Chondrocyte (in vitro differentiated cells): ENCODE measurements at regions not wholly inside any gene's neighbourhood (a gene's known extent, or its start where the extent isn't known, plus 50 kb on each side); places are given as distances from the start of the nearest gene placed in this dataset.

Source experiments
- DNase-seq: peaks from one replicate; pipeline ENCODE4 v3.0.0; 2021; ENCODE audit warnings: mixed read lengths, low spot score
- H3K27ac Mint-ChIP-seq: one replicate; pipeline ENCODE4 v1.8.0; 2021; ENCODE audit warnings: mild to moderate bottlenecking, moderate library complexity, mixed read lengths; ENCODE audit not compliant: unreplicated experiment
- H3K27me3 Mint-ChIP-seq: 2 replicates; pipeline ENCODE4 v1.8.0; 2021; ENCODE audit warnings: low read depth, mixed read lengths
- H3K36me3 Mint-ChIP-seq: 2 replicates; pipeline ENCODE4 v1.8.0; 2021; ENCODE audit warnings: low read depth, mixed read lengths
- H3K4me1 Mint-ChIP-seq: 2 replicates; pipeline ENCODE4 v1.8.0; 2021; ENCODE audit warnings: low read depth, mild to moderate bottlenecking, mixed read lengths
- H3K4me3 Mint-ChIP-seq: one replicate; pipeline ENCODE4 v1.8.0; 2021; ENCODE audit warnings: mild to moderate bottlenecking, moderate library complexity, mixed read lengths; ENCODE audit not compliant: unreplicated experiment
- H3K9me3 Mint-ChIP-seq: 2 replicates; pipeline ENCODE4 v1.8.0; 2021; ENCODE audit warnings: low read depth, mixed read lengths
- CTCF ChIP-seq: fragments of 200-600 bp; sonication (generic); IDR thresholded peaks from 2 replicates; pipeline ENCODE4 v1.5.0; 2021; ENCODE audit warnings: antibody characterized with exemption, mild to moderate bottlenecking, moderate library complexity

GRCh38 chr15:97703400-97703799 lies 257.1 kb upstream of the ARRDC4 start:
- DNase-seq, result no peak
- Mint-ChIP-seq H3K27ac (no peak overlapping the region), H3K4me1 (no peaks in the 10 kb centered on the region), H3K4me3 (no peak overlapping the region), H3K36me3 (no peaks in the 10 kb centered on the region), H3K9me3 (peaks cover 5% of the 10 kb centered on the region), H3K27me3 (no peaks in the 10 kb centered on the region)
- no peak for TF ChIP-seq CTCF

GRCh38 chr15:97706059-97706458 lies 254.4 kb upstream of the ARRDC4 start:
- Mint-ChIP-seq H3K27me3 (no peaks in the 10 kb centered on the region), H3K4me3 (no peak overlapping the region), H3K4me1 (no peaks in the 10 kb centered on the region), H3K36me3 (no peaks in the 10 kb centered on the region), H3K27ac (no peak overlapping the region), H3K9me3 (no peaks in the 10 kb centered on the region)
- no peak for DNase-seq
- no peak for TF ChIP-seq CTCF

GRCh38 chr15:97708252-97708651 lies 252.3 kb upstream of the ARRDC4 start:
- no peaks in the 10 kb centered on the region for H3K4me1 Mint-ChIP-seq
- TF ChIP-seq CTCF, result no peak
- no peaks in the 10 kb centered on the region for H3K9me3 Mint-ChIP-seq
- no peak overlapping the region for H3K27ac Mint-ChIP-seq
- no peak overlapping the region for H3K4me3 Mint-ChIP-seq
- peaks cover 3% of the 10 kb centered on the region for H3K27me3 Mint-ChIP-seq
- no peaks in the 10 kb centered on the region for H3K36me3 Mint-ChIP-seq
- no peak for DNase-seq

GRCh38 chr15:97712530-97712929 lies 248.0 kb upstream of the ARRDC4 start:
- H3K36me3 Mint-ChIP-seq, result no peaks in the 10 kb centered on the region
- H3K4me3 Mint-ChIP-seq, result no peak overlapping the region
- no peaks in the 10 kb centered on the region for H3K4me1 Mint-ChIP-seq
- peaks cover 3% of the 10 kb centered on the region for H3K27me3 Mint-ChIP-seq
- no peak overlapping the region for H3K27ac Mint-ChIP-seq
- H3K9me3 Mint-ChIP-seq, result peaks cover 2% of the 10 kb centered on the region
- TF ChIP-seq CTCF, result no peak
- no peak for DNase-seq

- peaks cover 30% of the 10 kb centered on the region for H3K9me3 Mint-ChIP-seq
- peaks cover 3% of the 10 kb centered on the region for H3K27me3 Mint-ChIP-seq
- no peak for DNase-seq
Observed at GRCh38 chr15:97717806-97718205, 242.7 kb upstream of the ARRDC4 start.

More at GRCh38 chr15:97717806-97718205, 242.7 kb upstream of the ARRDC4 start:
- no peak for TF ChIP-seq CTCF
- Mint-ChIP-seq H3K36me3 (no peaks in the 10 kb centered on the region), H3K4me1 (no peaks in the 10 kb centered on the region), H3K27ac (no peak overlapping the region), H3K4me3 (no peak overlapping the region)
